Occipital lobe (tissue), 1 donor: ENCODE measurements at regions not wholly inside any gene's neighbourhood (a gene's known extent, or its start where the extent isn't known, plus 50 kb on each side); places are given as distances from the start of the nearest gene placed in this dataset.

Experiments used
- DNase-seq: peaks from one replicate; lab custom pipeline; 2025; lab: John Stamatoyannopoulos, UW

GRCh38 chr11:82676483-82677094, 57.1 kb downstream of the FAM181B start:
- no peak for DNase-seq

GRCh38 chr11:82675838-82676237, 57.8 kb downstream of the FAM181B start:
- DNase-seq = no peak

- DNase-seq = no peak
Observed at GRCh38 chr11:82673631-82674030, 60.0 kb downstream of the FAM181B start.

GRCh38 chr11:82671451-82671850, 62.2 kb downstream of the FAM181B start:
- no peak for DNase-seq

- DNase-seq = no peak
Observed at GRCh38 chr11:82663535-82663934, 70.1 kb downstream of the FAM181B start.

- DNase-seq = no peak
Observed at GRCh38 chr11:82653752-82654151, 79.9 kb downstream of the FAM181B start.

GRCh38 chr11:82639251-82639650, 94.4 kb downstream of the FAM181B start:
- no peak for DNase-seq

GRCh38 chr11:82636615-82637014, 97.0 kb downstream of the FAM181B start:
- DNase-seq = no peak

- DNase-seq = no peak
Observed at GRCh38 chr11:82634091-82634490, 99.6 kb downstream of the FAM181B start.

GRCh38 chr11:82631722-82632630, 101.7 kb downstream of the FAM181B start:
- DNase-seq = no peak

- DNase-seq = no peak
Observed at GRCh38 chr11:82610671-82611070, 123.0 kb downstream of the FAM181B start.

GRCh38 chr11:82606738-82607137, 126.9 kb downstream of the FAM181B start:
- no peak for DNase-seq

- no peak for DNase-seq
Observed at GRCh38 chr11:82601711-82602110, 132.0 kb downstream of the FAM181B start.

GRCh38 chr11:82599836-82600235, 133.8 kb downstream of the FAM181B start:
- DNase-seq = no peak

GRCh38 chr11:82586581-82586980, 147.1 kb downstream of the FAM181B start:
- DNase-seq = no peak

- DNase-seq = no peak
Observed at GRCh38 chr11:82577246-82577645, 156.4 kb downstream of the FAM181B start.

- DNase-seq = no peak
Observed at GRCh38 chr11:82560836-82561235, 172.8 kb downstream of the FAM181B start.

- no peak for DNase-seq
Observed at GRCh38 chr11:82559609-82560008, 174.1 kb downstream of the FAM181B start.

- no peak for DNase-seq
Observed at GRCh38 chr11:82557274-82557673, 176.4 kb downstream of the FAM181B start.

GRCh38 chr11:82556210-82556609, 177.5 kb downstream of the FAM181B start:
- DNase-seq = no peak

GRCh38 chr11:82546661-82547557, 186.8 kb downstream of the FAM181B start:
- no peak for DNase-seq

GRCh38 chr11:82539669-82540068, 194.0 kb downstream of the FAM181B start:
- DNase-seq = no peak
